GM23338 (cell line): ENCODE measurements at regions not wholly inside any gene's neighbourhood (a gene's known extent, or its start where the extent isn't known, plus 50 kb on each side); places are given as distances from the start of the nearest gene placed in this dataset.

Experiments used
- CTCF ChIP-seq, 2 experiments: fragments of 200-600 bp in 1 of 2; sonication (generic) in 1 of 2; conservative IDR thresholded peaks; 2 replicates each; pipeline versions ENCODE4 v1.5.1 to v1.6.1; 2016 to 2017; ENCODE audit warnings: antibody characterized with exemption in 2 of 2, low read depth in 2 of 2, mild to moderate bottlenecking in 2 of 2, moderate library complexity in 1 of 2
- EZH2 ChIP-seq: fragments of 200-600 bp; sonication (generic); IDR thresholded peaks from one replicate; pipeline ENCODE4 v1.8.0; 2017; ENCODE audit warnings: antibody characterized with exemption, mild to moderate bottlenecking, low read depth; ENCODE audit not compliant: unreplicated experiment
- EZH2phosphoT487 ChIP-seq: fragments of 200-600 bp; sonication (generic); IDR thresholded peaks from one replicate; pipeline ENCODE4 v1.8.1; 2018; ENCODE audit warnings: antibody characterized with exemption; ENCODE audit not compliant: unreplicated experiment
- POLR2AphosphoS5 ChIP-seq: IDR thresholded peaks from 2 replicates; pipeline ENCODE4 v1.6.1; 2016; ENCODE audit warnings: antibody characterized with exemption, low read depth

GRCh38 chr9:81513059-81513458 lies 176.3 kb downstream of the TLE1 start:
- TF ChIP-seq CTCF (conservative IDR thresholded peaks at IDR 0.05; ENCODE audit: low read depth in 2 of 2) = no peak
- TF ChIP-seq POLR2AphosphoS5 = no peak
- no peak for TF ChIP-seq EZH2phosphoT487
- TF ChIP-seq EZH2 = no peak
